Stromal cell of bone marrow (primary cell): ENCODE measurements at regions not wholly inside any gene's neighbourhood (a gene's known extent, or its start where the extent isn't known, plus 50 kb on each side); places are given as distances from the start of the nearest gene placed in this dataset.
"Not testable (repeated sequence)": the region's sequence is repeated elsewhere in the genome, so short reads cannot be mapped to it uniquely, and the experiment has no call there.

Experiments used
- DNase-seq: peaks from one replicate; pipeline ENCODE4 v3.0.0-alpha.2; 2012; ENCODE audit warnings: low read depth

GRCh38 chrX:139039041-139039440 is 327.5 kb upstream of the FGF13 start:
- DNase-seq, result no peak

GRCh38 chrX:139026811-139027210 is 315.3 kb upstream of the FGF13 start:
- no peak for DNase-seq

GRCh38 chrX:139026406-139026805 is 314.9 kb upstream of the FGF13 start:
- DNase-seq, result no peak

- no peak for DNase-seq
Measured at GRCh38 chrX:139025816-139026215, 314.3 kb upstream of the FGF13 start.

GRCh38 chrX:139023531-139023930 is 312.0 kb upstream of the FGF13 start:
- no peak for DNase-seq

- DNase-seq, result no peak
Measured at GRCh38 chrX:139020801-139021200, 309.3 kb upstream of the FGF13 start.

- no peak for DNase-seq
Measured at GRCh38 chrX:139018436-139018835, 306.9 kb upstream of the FGF13 start.

- DNase-seq, result no peak
Measured at GRCh38 chrX:139015627-139016026, 304.1 kb upstream of the FGF13 start.

- DNase-seq, result no peak
Measured at GRCh38 chrX:139008185-139008584, 296.7 kb upstream of the FGF13 start.

- not testable (repeated sequence) for DNase-seq
Measured at GRCh38 chrX:139003856-139004527, 292.5 kb upstream of the FGF13 start.

GRCh38 chrX:139002319-139002718 is 290.8 kb upstream of the FGF13 start:
- no peak for DNase-seq

- no peak for DNase-seq
Measured at GRCh38 chrX:138996268-138996667, 284.8 kb upstream of the FGF13 start.

GRCh38 chrX:138995458-138995857 is 283.9 kb upstream of the FGF13 start:
- DNase-seq, result no peak

GRCh38 chrX:138990425-138990824 is 278.9 kb upstream of the FGF13 start:
- not testable (repeated sequence) for DNase-seq

GRCh38 chrX:138986866-138987265 is 275.3 kb upstream of the FGF13 start:
- no peak for DNase-seq

GRCh38 chrX:138986235-138986634 is 274.7 kb upstream of the FGF13 start:
- no peak for DNase-seq

GRCh38 chrX:138982365-138982764 is 270.8 kb upstream of the FGF13 start:
- DNase-seq, result no peak

GRCh38 chrX:138964501-138964900 is 253.0 kb upstream of the FGF13 start:
- no peak for DNase-seq

- DNase-seq, result not testable (repeated sequence)
Measured at GRCh38 chrX:138962419-138962818, 250.9 kb upstream of the FGF13 start.

GRCh38 chrX:138954976-138955375 is 243.5 kb upstream of the FGF13 start:
- no peak for DNase-seq

GRCh38 chrX:138946926-138947325 is 235.4 kb upstream of the FGF13 start:
- DNase-seq, result no peak

GRCh38 chrX:138945219-138945618 is 233.7 kb upstream of the FGF13 start:
- DNase-seq, result no peak

- DNase-seq, result no peak
Measured at GRCh38 chrX:138939038-138939437, 227.5 kb upstream of the FGF13 start.

- DNase-seq, result no peak
Measured at GRCh38 chrX:138938003-138938402, 226.5 kb upstream of the FGF13 start.
